Ovary (tissue), 3 donors: ENCODE measurements at regions not wholly inside any gene's neighbourhood (a gene's known extent, or its start where the extent isn't known, plus 50 kb on each side); places are given as distances from the start of the nearest gene placed in this dataset.

ENCODE experiments used
- CTCF ChIP-seq, 3 donors: fragments of 450-650 bp in 2 of 3; fragments of 200-600 bp in 1 of 3; IDR thresholded peaks; one replicate each; pipeline versions ENCODE4 v1.5.1 to v1.8.0; 2016 to 2022; ENCODE audit warnings: antibody characterized with exemption in 3 of 3, mild to moderate bottlenecking in 1 of 3
- EP300 ChIP-seq: sonication (generic); formaldehyde crosslinking; IDR thresholded peaks from one replicate; pipeline ENCODE4 v1.6.1; 2017; ENCODE audit warnings: antibody characterized with exemption
- POLR2A ChIP-seq: fragments of 450-650 bp; IDR thresholded peaks from one replicate; pipeline ENCODE4 v1.6.1; 2017; ENCODE audit warnings: antibody characterized with exemption, mild to moderate bottlenecking, moderate library complexity
- donor health status: DM: no; HTN: no; CAD: no.

GRCh38 chr17:56026915-56027314, 126.4 kb upstream of the ANKFN1 start:
- TF ChIP-seq CTCF (IDR thresholded peaks at IDR 0.05) (no peak), POLR2A (no peak), EP300 (no peak)
